ENCODE measurements at regions not wholly inside any gene's neighbourhood (a gene's known extent, or its start where the extent isn't known, plus 50 kb on each side); places are given as distances from the start of the nearest gene placed in this dataset.

DNA sequence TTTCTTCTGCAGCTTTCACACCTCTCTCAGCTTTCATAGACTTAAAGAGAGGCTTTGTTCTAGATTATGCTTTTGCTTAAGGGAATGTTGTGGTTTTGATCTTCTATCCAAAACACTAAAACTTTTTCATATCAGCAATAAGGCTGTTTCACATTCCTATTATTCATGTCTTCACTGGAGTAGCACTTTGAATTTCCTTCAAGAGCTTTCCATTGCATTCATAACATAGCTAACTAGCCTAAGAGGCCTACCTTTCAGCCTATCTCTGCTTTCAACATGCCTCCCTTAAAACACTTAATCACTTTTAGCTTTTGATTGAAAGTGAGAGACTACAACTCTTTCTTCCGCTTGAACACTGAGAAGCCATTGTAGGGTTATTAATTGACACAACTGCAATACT is 1117.0 kb upstream of the PHF14 start:
- H3K4me3 Mint-ChIP-seq: no peak overlapping the region
- no peaks in the 10 kb centered on the region for H3K27me3 Mint-ChIP-seq (ENCODE audit: low read depth, poor library complexity)
- no peak for DNase-seq
- no peaks in the 10 kb centered on the region for H3K4me1 Mint-ChIP-seq
- no peaks in the 10 kb centered on the region for H3K36me3 Mint-ChIP-seq (ENCODE audit: low read depth)
- TF ChIP-seq, protein P1, sequence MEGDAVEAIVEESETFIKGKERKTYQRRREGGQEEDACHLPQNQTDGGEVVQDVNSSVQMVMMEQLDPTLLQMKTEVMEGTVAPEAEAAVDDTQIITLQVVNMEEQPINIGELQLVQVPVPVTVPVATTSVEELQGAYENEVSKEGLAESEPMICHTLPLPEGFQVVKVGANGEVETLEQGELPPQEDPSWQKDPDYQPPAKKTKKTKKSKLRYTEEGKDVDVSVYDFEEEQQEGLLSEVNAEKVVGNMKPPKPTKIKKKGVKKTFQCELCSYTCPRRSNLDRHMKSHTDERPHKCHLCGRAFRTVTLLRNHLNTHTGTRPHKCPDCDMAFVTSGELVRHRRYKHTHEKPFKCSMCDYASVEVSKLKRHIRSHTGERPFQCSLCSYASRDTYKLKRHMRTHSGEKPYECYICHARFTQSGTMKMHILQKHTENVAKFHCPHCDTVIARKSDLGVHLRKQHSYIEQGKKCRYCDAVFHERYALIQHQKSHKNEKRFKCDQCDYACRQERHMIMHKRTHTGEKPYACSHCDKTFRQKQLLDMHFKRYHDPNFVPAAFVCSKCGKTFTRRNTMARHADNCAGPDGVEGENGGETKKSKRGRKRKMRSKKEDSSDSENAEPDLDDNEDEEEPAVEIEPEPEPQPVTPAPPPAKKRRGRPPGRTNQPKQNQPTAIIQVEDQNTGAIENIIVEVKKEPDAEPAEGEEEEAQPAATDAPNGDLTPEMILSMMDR (IDR thresholded peaks at IDR 0.05): no peak
- no peaks in the 10 kb centered on the region for H3K9me3 Mint-ChIP-seq
- no peak overlapping the region for H3K27ac Mint-ChIP-seq

DNA sequence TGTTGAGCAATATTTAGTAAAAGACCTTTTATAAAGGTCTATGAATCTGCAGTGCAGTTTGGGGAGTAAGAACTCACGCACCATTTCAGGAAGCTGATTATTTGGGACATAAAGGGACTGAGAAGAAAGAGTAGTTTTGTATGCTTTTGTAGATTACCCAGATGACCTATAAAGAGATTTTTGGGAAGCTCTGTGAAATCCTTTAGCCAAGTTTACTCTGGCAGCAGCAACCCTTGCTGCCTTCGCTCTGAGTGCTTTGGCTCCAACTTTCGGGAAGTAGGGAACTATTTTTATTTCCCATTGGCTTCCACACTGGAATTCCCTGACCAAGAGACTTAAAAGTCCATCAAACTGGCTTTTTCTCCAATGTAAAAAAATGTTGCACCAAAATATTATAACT is 1110.1 kb upstream of the PHF14 start:
- H3K9me3 Mint-ChIP-seq: no peaks in the 10 kb centered on the region
- no peaks in the 10 kb centered on the region for H3K4me1 Mint-ChIP-seq
- H3K27me3 Mint-ChIP-seq (ENCODE audit: low read depth, poor library complexity): no peaks in the 10 kb centered on the region
- TF ChIP-seq, protein P1 (IDR thresholded peaks at IDR 0.05): no peak
- no peak for DNase-seq
- H3K36me3 Mint-ChIP-seq (ENCODE audit: low read depth): no peaks in the 10 kb centered on the region
- H3K27ac Mint-ChIP-seq: no peak overlapping the region
- H3K4me3 Mint-ChIP-seq: no peak overlapping the region

GRCh38 chr7:9869151-9869550 is 1104.5 kb upstream of the PHF14 start:
- H3K27me3 Mint-ChIP-seq (ENCODE audit: low read depth, poor library complexity): no peaks in the 10 kb centered on the region
- H3K36me3 Mint-ChIP-seq (ENCODE audit: low read depth): no peaks in the 10 kb centered on the region
- H3K4me3 Mint-ChIP-seq: no peak overlapping the region
- no peaks in the 10 kb centered on the region for H3K4me1 Mint-ChIP-seq
- TF ChIP-seq, protein P1 (IDR thresholded peaks at IDR 0.05): no peak
- no peak for DNase-seq
- H3K27ac Mint-ChIP-seq: no peak overlapping the region
- H3K9me3 Mint-ChIP-seq: peaks cover 3% of the 10 kb centered on the region

DNA sequence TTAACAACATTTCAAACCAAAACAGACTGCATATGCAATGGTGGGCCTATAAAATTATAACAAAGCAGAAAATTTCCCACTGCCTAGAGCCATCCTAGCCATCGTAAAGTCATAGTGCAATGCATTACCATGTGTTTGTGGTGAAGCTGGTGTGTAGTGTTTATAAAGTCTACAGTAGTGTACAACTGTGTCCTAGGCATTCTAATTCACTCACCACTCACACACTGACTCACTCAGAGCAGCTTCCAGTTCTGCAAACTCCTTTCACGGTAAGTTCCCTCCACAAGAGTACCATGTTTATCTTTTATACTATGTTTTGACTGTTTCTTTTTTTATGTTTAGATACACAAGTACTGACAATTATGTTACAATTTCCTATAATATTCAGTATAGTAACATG is 1104.1 kb upstream of the PHF14 start:
- TF ChIP-seq, protein P1 (IDR thresholded peaks at IDR 0.05): no peak
- Mint-ChIP-seq H3K9me3 (peaks cover 3% of the 10 kb centered on the region), H3K4me1 (no peaks in the 10 kb centered on the region), H3K27ac (no peak overlapping the region), H3K4me3 (no peak overlapping the region), H3K36me3 (ENCODE audit: low read depth) (no peaks in the 10 kb centered on the region), H3K27me3 (ENCODE audit: low read depth, poor library complexity) (no peaks in the 10 kb centered on the region)
- DNase-seq: no peak

DNA sequence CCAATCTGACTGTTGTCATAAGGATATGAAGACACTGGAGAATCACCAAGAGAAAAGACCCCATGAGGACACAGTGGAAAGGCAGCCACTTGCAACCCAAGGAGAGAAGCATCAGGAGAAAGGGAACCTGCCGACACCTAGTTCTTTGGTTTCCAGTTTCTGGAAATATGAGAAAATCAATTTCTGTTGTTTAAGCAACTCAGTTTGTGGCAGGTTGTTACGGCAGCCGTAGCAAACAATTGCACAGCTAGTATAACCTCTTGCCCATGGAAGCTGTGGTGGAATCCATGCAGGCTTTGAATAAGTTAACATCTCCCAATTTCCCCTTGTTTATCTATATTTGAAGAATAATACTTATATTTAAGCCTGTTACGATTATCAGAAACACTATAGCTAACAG is 1103.0 kb upstream of the PHF14 start:
- Mint-ChIP-seq H3K4me1 (no peaks in the 10 kb centered on the region), H3K36me3 (ENCODE audit: low read depth) (no peaks in the 10 kb centered on the region), H3K27me3 (ENCODE audit: low read depth, poor library complexity) (no peaks in the 10 kb centered on the region), H3K4me3 (no peak overlapping the region), H3K27ac (no peak overlapping the region), H3K9me3 (peaks cover 3% of the 10 kb centered on the region)
- no peak for DNase-seq
- TF ChIP-seq, protein P1 (IDR thresholded peaks at IDR 0.05): no peak

DNA sequence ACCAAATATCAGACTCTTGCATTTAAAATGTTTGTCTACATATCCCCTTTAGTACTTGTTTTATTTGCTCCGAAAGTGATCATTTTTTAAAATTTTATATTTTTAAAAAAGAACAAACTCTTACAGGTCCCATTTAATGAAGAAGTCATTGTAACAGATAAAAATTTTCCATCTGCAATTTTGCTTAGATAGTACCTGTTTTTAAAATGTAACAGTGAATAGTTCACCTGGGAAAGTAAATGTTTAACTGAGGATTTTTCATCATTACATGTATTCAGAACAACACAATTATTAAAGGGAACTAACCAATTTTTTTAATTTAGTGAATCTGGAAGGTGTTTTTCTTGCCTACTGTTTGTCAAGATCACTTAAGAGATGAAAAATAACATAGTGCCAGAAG is 1099.5 kb upstream of the PHF14 start:
- no peak overlapping the region for H3K27ac Mint-ChIP-seq
- TF ChIP-seq, protein P1 (IDR thresholded peaks at IDR 0.05): no peak
- DNase-seq: no peak
- no peak overlapping the region for H3K4me3 Mint-ChIP-seq
- H3K27me3 Mint-ChIP-seq (ENCODE audit: low read depth, poor library complexity): no peaks in the 10 kb centered on the region
- no peaks in the 10 kb centered on the region for H3K36me3 Mint-ChIP-seq (ENCODE audit: low read depth)
- peaks cover 3% of the 10 kb centered on the region for H3K9me3 Mint-ChIP-seq
- no peaks in the 10 kb centered on the region for H3K4me1 Mint-ChIP-seq
